HPDE6-E6E7 (cell line): ENCODE measurements at regions not wholly inside any gene's neighbourhood (a gene's known extent, or its start where the extent isn't known, plus 50 kb on each side); places are given as distances from the start of the nearest gene placed in this dataset.
A peak's percentile ranks its signal among the peaks of the same experiment; 100 is the strongest.
"Not testable (repeated sequence)": the region's sequence is repeated elsewhere in the genome, so short reads cannot be mapped to it uniquely, and the experiment has no call there.

ENCODE experiments used
- DNase-seq: peaks from one replicate; pipeline ENCODE4 v3.0.0; 2011; ENCODE audit warnings: missing footprints; ENCODE audit errors: extremely low spot score

- DNase-seq, result no peak
Measured at GRCh38 chrX:143935601-143936000, 51.7 kb downstream of the UBE2NL start.

DNA sequence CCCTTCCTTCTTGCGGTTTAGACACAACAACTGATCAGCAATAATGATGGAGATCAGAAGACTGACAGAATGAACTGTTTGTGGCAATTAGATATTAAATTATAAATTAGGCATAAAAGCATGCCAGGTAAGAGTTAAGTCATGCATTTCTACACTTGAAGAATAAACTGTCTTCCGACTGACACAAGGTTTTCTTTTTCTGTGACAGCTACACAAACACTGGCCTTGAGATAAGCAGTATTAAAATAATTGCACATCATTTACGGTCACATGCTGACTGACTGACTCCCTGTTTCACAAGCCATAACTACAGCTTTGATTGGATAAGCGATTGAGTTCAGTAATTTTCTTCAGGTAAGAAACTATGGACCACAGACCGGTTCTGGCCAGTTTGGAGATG is 56.2 kb downstream of the UBE2NL start:
- no peak for DNase-seq

GRCh38 chrX:143945171-143945570 is 61.3 kb downstream of the UBE2NL start:
- DNase-seq, result no peak

- no peak for DNase-seq
Measured at GRCh38 chrX:143964549-143964948, 80.7 kb downstream of the UBE2NL start.

- no peak for DNase-seq
Measured at GRCh38 chrX:143988356-143988755, 104.5 kb downstream of the UBE2NL start.

DNA sequence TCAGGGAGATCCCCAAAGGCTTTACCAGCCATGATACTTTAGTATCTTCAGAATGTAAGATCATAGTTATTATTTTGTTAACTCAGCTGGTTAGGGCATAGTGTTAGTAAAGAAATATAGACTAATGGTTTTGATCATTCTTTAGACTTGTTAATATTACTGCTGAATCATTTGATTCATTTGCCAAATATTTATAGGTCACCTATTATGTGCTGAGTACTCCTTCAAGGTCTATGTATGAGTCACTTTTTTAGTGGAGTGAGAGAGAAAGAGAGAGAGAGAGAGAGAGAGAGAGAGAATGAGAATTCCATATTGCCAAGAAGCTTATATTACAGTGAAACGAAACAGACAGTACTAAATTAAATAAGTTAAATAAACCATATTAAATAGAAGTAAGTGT is 110.3 kb downstream of the UBE2NL start:
- peak; percentile 22 for DNase-seq

DNA sequence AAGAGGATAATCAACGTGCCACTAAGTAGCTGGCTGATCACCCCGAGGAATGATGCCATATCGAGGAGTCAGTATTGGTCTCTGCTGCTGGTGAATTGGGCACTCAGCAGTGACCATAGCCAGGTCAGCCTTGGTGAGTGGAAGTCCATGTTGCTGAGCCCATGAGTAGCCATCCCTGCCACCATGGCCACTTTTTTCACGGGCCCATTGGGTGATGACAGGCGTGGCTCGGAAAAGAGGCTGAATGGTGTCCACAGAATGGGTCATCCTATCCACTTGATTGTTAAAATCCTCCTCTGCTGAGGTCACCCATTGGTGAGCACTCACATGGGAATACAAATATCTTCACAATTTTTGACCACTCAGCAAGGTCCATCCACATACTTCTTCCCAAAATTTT is 114.4 kb downstream of the UBE2NL start:
- DNase-seq, result no peak

DNA sequence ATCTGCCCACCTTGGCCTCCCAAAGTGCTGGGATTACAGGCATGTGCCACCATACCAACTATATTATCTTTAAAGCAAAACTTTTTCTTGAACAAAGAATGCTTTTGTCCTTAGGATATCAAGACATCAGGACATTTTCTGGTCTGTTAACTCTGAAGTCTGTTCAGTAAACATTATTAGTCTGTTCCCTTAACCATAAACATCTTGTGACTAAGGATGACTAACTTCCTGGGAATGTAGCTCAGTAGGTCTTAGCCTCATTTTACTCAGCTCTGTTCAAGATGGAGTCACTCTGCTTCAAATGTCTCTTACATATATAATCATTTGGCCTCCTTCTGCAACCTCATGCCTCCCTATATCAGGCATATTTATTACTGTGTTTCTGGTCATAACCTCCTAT is 122.9 kb downstream of the UBE2NL start:
- peak; percentile 29 for DNase-seq

- DNase-seq, result no peak
Measured at GRCh38 chrX:144040793-144041192, 156.9 kb downstream of the UBE2NL start.

GRCh38 chrX:144042271-144042670 is 158.4 kb downstream of the UBE2NL start:
- no peak for DNase-seq

DNA sequence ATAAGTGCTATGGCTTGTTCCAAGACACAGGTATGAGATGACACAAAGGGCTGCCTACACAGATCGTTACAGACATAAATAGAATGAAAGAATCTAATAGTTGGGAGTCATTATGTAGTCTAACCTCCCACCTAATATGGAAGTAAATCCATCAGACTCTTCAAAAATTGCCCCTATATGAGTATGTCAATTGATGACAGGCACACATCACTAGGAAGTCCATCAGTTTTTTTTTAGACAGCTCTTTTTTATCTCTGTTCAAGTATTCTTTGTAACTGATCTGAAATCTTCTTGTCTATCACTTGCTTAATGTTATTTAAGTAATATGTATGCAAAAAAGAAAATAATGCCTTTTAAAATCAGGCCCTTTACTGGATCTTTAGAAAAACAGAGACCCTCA is 191.6 kb downstream of the UBE2NL start:
- DNase-seq, result no peak

- not testable (repeated sequence) for DNase-seq
Measured at GRCh38 chrX:144082237-144082636, 198.4 kb downstream of the UBE2NL start.

GRCh38 chrX:144089674-144090073 is 205.8 kb downstream of the UBE2NL start:
- DNase-seq, result not testable (repeated sequence)

DNA sequence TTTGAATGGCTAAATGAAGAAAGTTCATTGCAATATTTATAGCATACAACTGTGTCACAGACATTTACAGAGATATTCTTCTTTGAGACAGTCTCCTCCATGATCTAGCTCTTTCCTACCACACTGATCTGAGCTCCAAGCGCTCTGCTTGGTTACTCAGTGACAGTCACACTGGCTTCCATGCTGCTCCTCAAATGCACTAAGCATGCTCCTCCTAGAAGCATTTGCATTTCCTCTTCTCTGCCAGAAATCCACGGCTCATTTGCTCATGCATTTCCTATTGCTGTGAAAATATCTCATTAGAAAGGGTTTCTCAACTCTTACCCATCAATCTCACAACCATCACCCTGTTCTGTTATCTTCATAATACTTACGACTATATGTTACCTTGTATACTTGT is 208.2 kb downstream of the UBE2NL start:
- DNase-seq, result not testable (repeated sequence)

GRCh38 chrX:144119490-144119889 is 235.6 kb downstream of the UBE2NL start:
- DNase-seq, result not testable (repeated sequence)

GRCh38 chrX:144121566-144121965 is 237.7 kb downstream of the UBE2NL start:
- not testable (repeated sequence) for DNase-seq

DNA sequence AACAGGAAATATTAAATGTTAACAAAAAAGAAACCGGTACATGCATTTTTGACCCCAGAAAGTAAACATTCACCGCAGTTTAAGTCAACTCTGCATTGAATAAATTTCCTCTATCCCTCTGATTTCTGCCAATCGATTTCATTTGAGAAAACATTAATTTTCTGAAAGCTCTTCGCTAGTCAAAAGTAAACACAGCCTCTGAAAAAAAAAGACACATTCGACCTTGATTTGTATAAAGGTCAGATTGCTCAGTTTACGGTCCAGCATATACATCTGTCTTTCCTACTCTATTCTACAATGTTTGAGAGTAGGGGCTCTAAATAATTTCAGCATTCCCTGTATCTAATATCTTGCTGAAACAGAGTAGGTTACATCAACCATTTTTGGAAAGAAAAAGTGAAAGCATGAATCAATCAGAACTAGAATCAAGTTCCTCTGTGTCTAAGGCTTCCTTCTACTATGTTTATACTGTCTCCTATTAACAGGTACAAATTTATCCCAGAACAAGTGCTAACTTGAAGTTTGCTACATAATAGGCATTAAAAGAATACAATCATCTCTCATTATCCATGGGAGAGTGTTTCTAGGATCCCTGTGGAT is 243.8 kb downstream of the UBE2NL start:
- DNase-seq, result not testable (repeated sequence)

DNA sequence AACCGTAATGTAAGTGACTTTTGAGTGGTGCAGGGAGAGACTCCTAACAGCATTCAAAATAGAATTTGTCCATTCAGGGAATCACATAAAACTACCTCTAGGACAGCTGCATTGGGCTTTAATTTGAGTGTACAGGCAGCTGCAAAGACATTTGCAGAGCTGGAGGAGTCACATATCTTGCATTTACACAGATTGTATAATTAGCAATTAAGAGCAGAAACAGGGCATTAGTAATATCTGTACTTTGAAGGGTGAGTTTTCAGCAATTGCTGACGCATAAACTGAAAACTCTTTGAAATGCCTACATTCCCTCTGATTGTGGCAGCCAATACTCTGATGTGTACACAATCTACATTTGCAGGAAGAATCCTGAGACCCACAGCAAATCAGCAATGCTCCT is 245.6 kb downstream of the UBE2NL start:
- not testable (repeated sequence) for DNase-seq

DNA sequence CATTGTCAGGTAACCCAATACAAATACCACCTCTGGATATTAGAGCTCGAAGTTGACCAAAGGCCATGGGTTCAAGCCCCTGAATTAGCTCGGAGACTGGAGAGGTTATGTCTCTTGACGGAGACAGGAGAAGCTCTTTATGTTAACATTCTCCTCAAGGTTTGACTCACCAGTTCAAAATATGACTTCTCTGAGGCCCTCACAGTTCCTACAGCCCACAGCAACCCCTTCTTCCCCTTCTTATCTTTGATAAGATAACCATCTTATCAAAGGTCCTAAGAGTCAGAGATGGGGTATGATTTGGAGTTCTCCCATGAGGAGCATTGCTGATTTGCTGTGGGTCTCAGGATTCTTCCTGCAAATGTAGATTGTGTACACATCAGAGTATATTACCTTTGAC is 246.6 kb downstream of the UBE2NL start:
- DNase-seq, result not testable (repeated sequence)

- DNase-seq, result not testable (repeated sequence)
Measured at GRCh38 chrX:144131080-144131479, 247.2 kb downstream of the UBE2NL start.

DNA sequence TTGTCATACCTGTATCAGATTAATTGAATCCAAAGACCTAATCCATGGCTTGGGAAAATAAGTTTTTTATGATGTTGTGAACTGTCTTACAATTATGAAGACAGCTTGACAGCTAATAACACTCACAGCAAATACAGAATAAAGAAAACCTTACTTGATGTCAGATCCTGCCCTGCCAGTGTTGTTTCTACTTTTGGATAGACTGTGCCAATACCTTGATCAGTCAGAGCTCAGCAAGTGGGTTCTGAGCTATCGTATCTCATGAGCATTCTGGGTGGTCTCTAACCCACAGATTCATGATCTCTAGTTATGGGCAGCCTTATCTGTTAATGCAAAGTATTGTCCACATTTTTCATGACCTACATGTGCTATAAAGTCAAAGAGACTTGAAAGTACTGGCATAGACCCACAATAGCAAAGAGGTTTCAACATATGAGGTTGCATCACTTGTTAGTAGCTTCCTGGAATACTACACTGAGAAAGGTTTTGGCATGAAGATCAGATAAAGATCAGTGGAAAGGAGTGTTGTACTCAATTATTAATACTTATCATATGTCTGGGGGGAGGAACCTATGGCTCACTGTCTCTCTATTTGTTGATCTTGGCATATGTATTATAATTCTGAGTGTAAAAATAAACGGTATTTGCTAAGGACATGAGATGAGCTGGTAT is 250.7 kb downstream of the UBE2NL start:
- DNase-seq, result not testable (repeated sequence)

DNA sequence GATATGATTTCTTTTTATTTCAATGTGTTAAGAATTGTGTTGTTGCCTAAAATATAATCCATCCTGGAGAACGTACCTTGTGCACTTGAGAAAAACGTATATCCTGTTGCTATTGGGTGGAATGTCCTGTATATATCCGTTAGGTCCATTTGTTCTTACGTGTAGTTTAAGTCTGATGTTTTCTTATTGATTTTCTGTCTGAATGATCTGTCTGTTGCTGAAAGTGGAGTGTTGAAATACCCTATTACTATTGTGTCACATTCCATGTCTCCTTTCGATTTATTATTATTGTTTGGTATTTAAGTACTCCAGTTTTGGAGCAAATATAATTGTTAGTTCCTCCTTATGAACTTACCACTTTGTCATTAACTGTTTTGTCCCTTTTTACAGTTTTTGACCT is 270.6 kb downstream of the UBE2NL start:
- not testable (repeated sequence) for DNase-seq

GRCh38 chrX:144185197-144185596 is 301.3 kb downstream of the UBE2NL start:
- not testable (repeated sequence) for DNase-seq

DNA sequence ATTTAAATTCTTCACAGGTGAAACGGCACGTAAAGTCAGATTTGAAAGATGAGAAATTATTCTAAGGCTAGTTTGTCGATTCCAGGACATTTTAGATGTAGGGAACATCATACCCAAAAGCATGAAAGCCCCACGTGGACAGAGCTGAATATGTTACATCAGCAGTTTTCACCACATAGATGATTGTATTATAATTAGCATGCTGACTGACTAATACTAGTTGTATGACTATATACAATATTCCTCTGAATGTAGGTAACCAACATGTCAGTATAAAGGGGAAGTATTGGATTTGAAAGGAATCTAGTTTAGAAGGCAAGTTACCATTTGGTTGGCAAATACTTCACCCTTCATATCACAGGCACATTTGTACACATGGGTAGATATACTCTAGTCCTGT is 304.6 kb downstream of the UBE2NL start:
- DNase-seq, result not testable (repeated sequence)
